ENCODE measurements at regions not wholly inside any gene's neighbourhood (a gene's known extent, or its start where the extent isn't known, plus 50 kb on each side); places are given as distances from the start of the nearest gene placed in this dataset.

GRCh38 chr7:415646-416525 lies 103.8 kb downstream of the PDGFA start:
- no peak for TF ChIP-seq POLR2AphosphoS5 (IDR thresholded peaks at IDR 0.05)
- no peak for TF ChIP-seq CTCF (IDR thresholded peaks at IDR 0.05)
- no peak for TF ChIP-seq POLR2A (IDR thresholded peaks at IDR 0.05)
- no peak for TF ChIP-seq EP300 (IDR thresholded peaks at IDR 0.05; ENCODE audit: low read depth)

All from transverse colon (tissue), 4 donors.